Stimulated activated memory B cell treated with anti-CD40 and anti-IgM and Interleukin-4, amounts not matched to agents 10 μg/mL and 1 μg/mL and 100 μg/mL, for 72 hours (primary cell): ENCODE measurements at regions not wholly inside any gene's neighbourhood (a gene's known extent, or its start where the extent isn't known, plus 50 kb on each side); places are given as distances from the start of the nearest gene placed in this dataset.

Experiments used
- ATAC-seq: fragments of 150-1000 bp; cut with Tn5 transposase; 2 replicates; pipeline ENCODE4 v1.10.0; 2021
- H3K27ac Mint-ChIP-seq: one replicate; pipeline ENCODE4 v1.8.0; 2022; ENCODE audit warnings: mild to moderate bottlenecking, mixed read lengths
- H3K27me3 Mint-ChIP-seq: one replicate; pipeline ENCODE4 v1.8.0; 2022; ENCODE audit warnings: mixed read lengths
- H3K36me3 Mint-ChIP-seq: one replicate; pipeline ENCODE4 v1.8.0; 2022; ENCODE audit warnings: mixed read lengths
- H3K4me1 Mint-ChIP-seq: one replicate; pipeline ENCODE4 v1.8.0; 2022; ENCODE audit warnings: mixed read lengths
- H3K4me3 Mint-ChIP-seq: one replicate; pipeline ENCODE4 v1.8.0; 2022; ENCODE audit warnings: mild to moderate bottlenecking, moderate library complexity, mixed read lengths
- H3K9me3 Mint-ChIP-seq: one replicate; pipeline ENCODE4 v1.8.0; 2022; ENCODE audit warnings: mixed read lengths

GRCh38 chr11:80515097-80515496, 1074.3 kb upstream of the TENM4 start:
- Mint-ChIP-seq H3K27me3 (no peaks in the 10 kb centered on the region), H3K9me3 (peaks cover 8% of the 10 kb centered on the region), H3K36me3 (no peaks in the 10 kb centered on the region), H3K27ac (no peak overlapping the region), H3K4me3 (no peak overlapping the region), H3K4me1 (no peaks in the 10 kb centered on the region)
- ATAC-seq: no peak

- no peaks in the 10 kb centered on the region for H3K4me1 Mint-ChIP-seq
- H3K9me3 Mint-ChIP-seq: peaks cover 22% of the 10 kb centered on the region
- no peaks in the 10 kb centered on the region for H3K36me3 Mint-ChIP-seq
- no peak overlapping the region for H3K27ac Mint-ChIP-seq
- no peaks in the 10 kb centered on the region for H3K27me3 Mint-ChIP-seq
- ATAC-seq: no peak
- no peak overlapping the region for H3K4me3 Mint-ChIP-seq
Observed at GRCh38 chr11:80512491-80512890, 1071.7 kb upstream of the TENM4 start.

GRCh38 chr11:80505771-80506170, 1064.9 kb upstream of the TENM4 start:
- H3K27ac Mint-ChIP-seq: no peak overlapping the region
- H3K36me3 Mint-ChIP-seq: no peaks in the 10 kb centered on the region
- peaks cover 17% of the 10 kb centered on the region for H3K9me3 Mint-ChIP-seq
- no peak overlapping the region for H3K4me3 Mint-ChIP-seq
- H3K27me3 Mint-ChIP-seq: no peaks in the 10 kb centered on the region
- ATAC-seq: no peak
- no peaks in the 10 kb centered on the region for H3K4me1 Mint-ChIP-seq

- Mint-ChIP-seq H3K9me3 (peaks cover 13% of the 10 kb centered on the region), H3K4me3 (no peak overlapping the region)
- no peak for ATAC-seq
Observed at GRCh38 chr11:80503990-80504389, 1063.2 kb upstream of the TENM4 start.

GRCh38 chr11:80502511-80502910, 1061.7 kb upstream of the TENM4 start:
- Mint-ChIP-seq H3K9me3 (peaks cover 5% of the 10 kb centered on the region), H3K27ac (no peak overlapping the region), H3K4me3 (no peak overlapping the region), H3K27me3 (no peaks in the 10 kb centered on the region), H3K4me1 (no peaks in the 10 kb centered on the region), H3K36me3 (no peaks in the 10 kb centered on the region)
- no peak for ATAC-seq

More at GRCh38 chr11:80503990-80504389, 1063.2 kb upstream of the TENM4 start:
- no peaks in the 10 kb centered on the region for H3K36me3 Mint-ChIP-seq
- no peak overlapping the region for H3K27ac Mint-ChIP-seq
- H3K27me3 Mint-ChIP-seq: no peaks in the 10 kb centered on the region
- H3K4me1 Mint-ChIP-seq: no peaks in the 10 kb centered on the region

- H3K27me3 Mint-ChIP-seq: no peaks in the 10 kb centered on the region
- H3K9me3 Mint-ChIP-seq: peaks cover 7% of the 10 kb centered on the region
- no peak for ATAC-seq
- no peak overlapping the region for H3K27ac Mint-ChIP-seq
- H3K36me3 Mint-ChIP-seq: no peaks in the 10 kb centered on the region
- no peaks in the 10 kb centered on the region for H3K4me1 Mint-ChIP-seq
- H3K4me3 Mint-ChIP-seq: no peak overlapping the region
Observed at GRCh38 chr11:80495116-80495515, 1054.3 kb upstream of the TENM4 start.

- ATAC-seq: no peak
- no peaks in the 10 kb centered on the region for H3K4me1 Mint-ChIP-seq
Observed at GRCh38 chr11:80487952-80488351, 1047.1 kb upstream of the TENM4 start.

GRCh38 chr11:80486678-80487077, 1045.8 kb upstream of the TENM4 start:
- H3K27me3 Mint-ChIP-seq: no peaks in the 10 kb centered on the region
- no peaks in the 10 kb centered on the region for H3K36me3 Mint-ChIP-seq
- H3K27ac Mint-ChIP-seq: no peak overlapping the region
- no peaks in the 10 kb centered on the region for H3K4me1 Mint-ChIP-seq
- no peak for ATAC-seq
- H3K4me3 Mint-ChIP-seq: no peak overlapping the region
- H3K9me3 Mint-ChIP-seq: peaks cover 6% of the 10 kb centered on the region

More at GRCh38 chr11:80487952-80488351, 1047.1 kb upstream of the TENM4 start:
- Mint-ChIP-seq H3K27ac (no peak overlapping the region), H3K27me3 (no peaks in the 10 kb centered on the region), H3K4me3 (no peak overlapping the region), H3K9me3 (peaks cover 6% of the 10 kb centered on the region), H3K36me3 (no peaks in the 10 kb centered on the region)

- no peak overlapping the region for H3K4me3 Mint-ChIP-seq
- peaks cover 4% of the 10 kb centered on the region for H3K9me3 Mint-ChIP-seq
- peaks cover 11% of the 10 kb centered on the region for H3K4me1 Mint-ChIP-seq
Observed at GRCh38 chr11:80477178-80477577, 1036.3 kb upstream of the TENM4 start.

GRCh38 chr11:80473562-80473961, 1032.7 kb upstream of the TENM4 start:
- peak; percentile 76 for ATAC-seq
- Mint-ChIP-seq H3K27ac (no peak overlapping the region), H3K4me1 (peaks cover 11% of the 10 kb centered on the region), H3K27me3 (no peaks in the 10 kb centered on the region), H3K4me3 (no peak overlapping the region), H3K36me3 (no peaks in the 10 kb centered on the region), H3K9me3 (peaks cover 4% of the 10 kb centered on the region)

More at GRCh38 chr11:80477178-80477577, 1036.3 kb upstream of the TENM4 start:
- H3K27me3 Mint-ChIP-seq: no peaks in the 10 kb centered on the region
- H3K27ac Mint-ChIP-seq: no peak overlapping the region
- H3K36me3 Mint-ChIP-seq: no peaks in the 10 kb centered on the region
- ATAC-seq: no peak

GRCh38 chr11:80469871-80470270, 1029.0 kb upstream of the TENM4 start:
- H3K4me3 Mint-ChIP-seq: no peak overlapping the region
- ATAC-seq: no peak
- H3K36me3 Mint-ChIP-seq: no peaks in the 10 kb centered on the region
- peaks cover 11% of the 10 kb centered on the region for H3K4me1 Mint-ChIP-seq
- peaks cover 10% of the 10 kb centered on the region for H3K9me3 Mint-ChIP-seq
- H3K27me3 Mint-ChIP-seq: no peaks in the 10 kb centered on the region
- no peak overlapping the region for H3K27ac Mint-ChIP-seq

GRCh38 chr11:80466570-80466969, 1025.7 kb upstream of the TENM4 start:
- no peak for ATAC-seq
- Mint-ChIP-seq H3K9me3 (peaks cover 6% of the 10 kb centered on the region), H3K36me3 (no peaks in the 10 kb centered on the region), H3K4me1 (no peaks in the 10 kb centered on the region), H3K27me3 (no peaks in the 10 kb centered on the region), H3K27ac (no peak overlapping the region), H3K4me3 (no peak overlapping the region)

- Mint-ChIP-seq H3K36me3 (no peaks in the 10 kb centered on the region), H3K4me3 (no peak overlapping the region), H3K27ac (no peak overlapping the region), H3K4me1 (no peaks in the 10 kb centered on the region), H3K27me3 (no peaks in the 10 kb centered on the region), H3K9me3 (peaks cover 6% of the 10 kb centered on the region)
- peak; percentile 53 for ATAC-seq
Observed at GRCh38 chr11:80462211-80462610, 1021.4 kb upstream of the TENM4 start.

- Mint-ChIP-seq H3K36me3 (no peaks in the 10 kb centered on the region), H3K4me3 (no peak overlapping the region), H3K27ac (no peak overlapping the region), H3K27me3 (no peaks in the 10 kb centered on the region), H3K9me3 (peaks cover 4% of the 10 kb centered on the region), H3K4me1 (no peaks in the 10 kb centered on the region)
- no peak for ATAC-seq
Observed at GRCh38 chr11:80458376-80458775, 1017.5 kb upstream of the TENM4 start.

GRCh38 chr11:80457823-80458222, 1017.0 kb upstream of the TENM4 start:
- Mint-ChIP-seq H3K4me1 (no peaks in the 10 kb centered on the region), H3K27ac (no peak overlapping the region), H3K9me3 (peaks cover 4% of the 10 kb centered on the region), H3K36me3 (no peaks in the 10 kb centered on the region), H3K27me3 (no peaks in the 10 kb centered on the region), H3K4me3 (no peak overlapping the region)
- ATAC-seq: no peak

GRCh38 chr11:80455818-80456217, 1015.0 kb upstream of the TENM4 start:
- Mint-ChIP-seq H3K36me3 (no peaks in the 10 kb centered on the region), H3K27ac (no peak overlapping the region), H3K9me3 (peaks cover 8% of the 10 kb centered on the region), H3K4me3 (no peak overlapping the region), H3K4me1 (no peaks in the 10 kb centered on the region), H3K27me3 (no peaks in the 10 kb centered on the region)
- no peak for ATAC-seq

- peaks cover 11% of the 10 kb centered on the region for H3K9me3 Mint-ChIP-seq
- no peak overlapping the region for H3K27ac Mint-ChIP-seq
- H3K27me3 Mint-ChIP-seq: no peaks in the 10 kb centered on the region
- ATAC-seq: no peak
- H3K4me3 Mint-ChIP-seq: no peak overlapping the region
- H3K36me3 Mint-ChIP-seq: no peaks in the 10 kb centered on the region
- H3K4me1 Mint-ChIP-seq: no peaks in the 10 kb centered on the region
Observed at GRCh38 chr11:80451105-80451504, 1010.3 kb upstream of the TENM4 start.
